ENCODE measurements at regions not wholly inside any gene's neighbourhood (a gene's known extent, or its start where the extent isn't known, plus 50 kb on each side); places are given as distances from the start of the nearest gene placed in this dataset.

- TF ChIP-seq CTCF (IDR thresholded peaks at IDR 0.05; ENCODE audit: low read depth, low read length) (no peak), POLR2A (IDR thresholded peaks at IDR 0.05; ENCODE audit: extremely low read depth, insufficient read length) (no peak), MYC (IDR thresholded peaks at IDR 0.05; ENCODE audit: low read depth, low read length) (no peak), MAX (IDR thresholded peaks at IDR 0.05; ENCODE audit: low read depth, low read length) (no peak)
Measured at GRCh38 chr21:19322360-19322759, 918.8 kb upstream of the TMPRSS15 start.
